DOHH2 (cell line): ENCODE measurements at regions not wholly inside any gene's neighbourhood (a gene's known extent, or its start where the extent isn't known, plus 50 kb on each side); places are given as distances from the start of the nearest gene placed in this dataset.

Experiments used
- EZH2phosphoT487 ChIP-seq: fragments of 200-600 bp; sonication (generic); IDR thresholded peaks from 2 replicates; pipeline ENCODE4 v1.6.1; 2017; ENCODE audit warnings: borderline replicate concordance, mild to moderate bottlenecking, antibody characterized with exemption, low read length, moderate library complexity, mixed read lengths
- TF ChIP-seq, protein P1 (sequence below): fragments of 200-600 bp; sonication (generic); IDR thresholded peaks from one replicate; pipeline ENCODE4 v1.5.1; 2014; ENCODE audit warnings: antibody characterized with exemption, mild to moderate bottlenecking, low read depth, low read length; ENCODE audit not compliant: poor library complexity, severe bottlenecking

- TF ChIP-seq, protein P1, sequence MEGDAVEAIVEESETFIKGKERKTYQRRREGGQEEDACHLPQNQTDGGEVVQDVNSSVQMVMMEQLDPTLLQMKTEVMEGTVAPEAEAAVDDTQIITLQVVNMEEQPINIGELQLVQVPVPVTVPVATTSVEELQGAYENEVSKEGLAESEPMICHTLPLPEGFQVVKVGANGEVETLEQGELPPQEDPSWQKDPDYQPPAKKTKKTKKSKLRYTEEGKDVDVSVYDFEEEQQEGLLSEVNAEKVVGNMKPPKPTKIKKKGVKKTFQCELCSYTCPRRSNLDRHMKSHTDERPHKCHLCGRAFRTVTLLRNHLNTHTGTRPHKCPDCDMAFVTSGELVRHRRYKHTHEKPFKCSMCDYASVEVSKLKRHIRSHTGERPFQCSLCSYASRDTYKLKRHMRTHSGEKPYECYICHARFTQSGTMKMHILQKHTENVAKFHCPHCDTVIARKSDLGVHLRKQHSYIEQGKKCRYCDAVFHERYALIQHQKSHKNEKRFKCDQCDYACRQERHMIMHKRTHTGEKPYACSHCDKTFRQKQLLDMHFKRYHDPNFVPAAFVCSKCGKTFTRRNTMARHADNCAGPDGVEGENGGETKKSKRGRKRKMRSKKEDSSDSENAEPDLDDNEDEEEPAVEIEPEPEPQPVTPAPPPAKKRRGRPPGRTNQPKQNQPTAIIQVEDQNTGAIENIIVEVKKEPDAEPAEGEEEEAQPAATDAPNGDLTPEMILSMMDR = no peak
- TF ChIP-seq EZH2phosphoT487 = no peak
Observed at GRCh38 chr12:88255224-88255623, 113.1 kb downstream of the TMTC3 start.
